Glutamatergic neuron (in vitro differentiated cells): ENCODE measurements at regions not wholly inside any gene's neighbourhood (a gene's known extent, or its start where the extent isn't known, plus 50 kb on each side); places are given as distances from the start of the nearest gene placed in this dataset.

Source experiments
- DNase-seq: peaks from one replicate; pipeline ENCODE4 v3.0.0; 2022
- H3K27ac Mint-ChIP-seq: one replicate; pipeline ENCODE4 v1.8.0; 2020; ENCODE audit warnings: mild to moderate bottlenecking, mixed read lengths, inconsistent platforms; ENCODE audit not compliant: unreplicated experiment
- H3K27me3 Mint-ChIP-seq: one replicate; pipeline ENCODE4 v1.8.0; 2020; ENCODE audit warnings: mild to moderate bottlenecking, moderate library complexity, mixed read lengths, inconsistent platforms; ENCODE audit not compliant: unreplicated experiment
- H3K36me3 Mint-ChIP-seq: one replicate; pipeline ENCODE4 v1.8.0; 2020; ENCODE audit warnings: mild to moderate bottlenecking, mixed read lengths, inconsistent platforms; ENCODE audit not compliant: unreplicated experiment
- H3K4me1 Mint-ChIP-seq: one replicate; pipeline ENCODE4 v1.8.0; 2020; ENCODE audit warnings: mild to moderate bottlenecking, low read depth, mixed read lengths, inconsistent platforms; ENCODE audit not compliant: unreplicated experiment
- H3K4me3 Mint-ChIP-seq: one replicate; pipeline ENCODE4 v1.8.0; 2020; ENCODE audit warnings: mild to moderate bottlenecking, mixed read lengths, inconsistent platforms; ENCODE audit not compliant: unreplicated experiment
- H3K9me3 Mint-ChIP-seq: one replicate; pipeline ENCODE4 v1.8.0; 2020; ENCODE audit warnings: mild to moderate bottlenecking, moderate library complexity, mixed read lengths, inconsistent platforms; ENCODE audit not compliant: unreplicated experiment
- CTCF ChIP-seq: fragments of 200-600 bp; sonication (generic); IDR thresholded peaks from one replicate; pipeline ENCODE4 v1.5.0; 2021; ENCODE audit not compliant: partially characterized antibody, unreplicated experiment

GRCh38 chr6:27101824-27102223 lies 145.7 kb upstream of the PRSS16 start:
- Mint-ChIP-seq H3K27ac (no peak overlapping the region), H3K27me3 (peaks cover 7% of the 10 kb centered on the region)

GRCh38 chr6:27106382-27106781 lies 141.1 kb upstream of the PRSS16 start:
- Mint-ChIP-seq H3K4me3 (no peak overlapping the region), H3K36me3 (no peaks in the 10 kb centered on the region), H3K9me3 (no peaks in the 10 kb centered on the region), H3K27ac (no peak overlapping the region), H3K27me3 (no peaks in the 10 kb centered on the region), H3K4me1 (no peaks in the 10 kb centered on the region)
- no peak for DNase-seq
- TF ChIP-seq CTCF: no peak

More at GRCh38 chr6:27101824-27102223, 145.7 kb upstream of the PRSS16 start:
- no peak for DNase-seq
- Mint-ChIP-seq H3K4me1 (no peaks in the 10 kb centered on the region), H3K36me3 (peaks cover 13% of the 10 kb centered on the region), H3K4me3 (no peak overlapping the region), H3K9me3 (peaks cover 3% of the 10 kb centered on the region)
- no peak for TF ChIP-seq CTCF

- H3K36me3 Mint-ChIP-seq: peaks cover 15% of the 10 kb centered on the region
- no peak overlapping the region for H3K4me3 Mint-ChIP-seq
- H3K27me3 Mint-ChIP-seq: no peaks in the 10 kb centered on the region
- no peak for TF ChIP-seq CTCF
- no peak overlapping the region for H3K27ac Mint-ChIP-seq
- no peaks in the 10 kb centered on the region for H3K4me1 Mint-ChIP-seq
- DNase-seq: no peak
- H3K9me3 Mint-ChIP-seq: peaks cover 4% of the 10 kb centered on the region
Measured at GRCh38 chr6:27111743-27112142, 135.8 kb upstream of the PRSS16 start.

- no peak for DNase-seq
Measured at GRCh38 chr6:27112974-27113373, 134.5 kb upstream of the PRSS16 start.

GRCh38 chr6:27119329-27119728 lies 128.2 kb upstream of the PRSS16 start:
- Mint-ChIP-seq H3K4me3 (no peak overlapping the region), H3K27ac (no peak overlapping the region), H3K4me1 (no peaks in the 10 kb centered on the region), H3K36me3 (no peaks in the 10 kb centered on the region), H3K9me3 (no peaks in the 10 kb centered on the region), H3K27me3 (no peaks in the 10 kb centered on the region)
- DNase-seq: no peak
- no peak for TF ChIP-seq CTCF

More at GRCh38 chr6:27112974-27113373, 134.5 kb upstream of the PRSS16 start:
- peaks cover 4% of the 10 kb centered on the region for H3K9me3 Mint-ChIP-seq
- no peaks in the 10 kb centered on the region for H3K27me3 Mint-ChIP-seq
- TF ChIP-seq CTCF: no peak
- no peak overlapping the region for H3K27ac Mint-ChIP-seq
- H3K36me3 Mint-ChIP-seq: peaks cover 15% of the 10 kb centered on the region
- H3K4me1 Mint-ChIP-seq: no peaks in the 10 kb centered on the region
- H3K4me3 Mint-ChIP-seq: no peak overlapping the region
